HepG2 (cell line): ENCODE measurements at regions not wholly inside any gene's neighbourhood (a gene's known extent, or its start where the extent isn't known, plus 50 kb on each side); places are given as distances from the start of the nearest gene placed in this dataset.

Source experiments
- CBFB ChIP-seq: sonication (generic); formaldehyde crosslinking; IDR thresholded peaks from 2 replicates; pipeline ENCODE4 v1.4.0; 2020; ENCODE audit warnings: missing genetic modification reagents
- NCOA1 ChIP-seq: sonication (generic); formaldehyde crosslinking; IDR thresholded peaks from 2 replicates; pipeline ENCODE4 v1.9.0; 2021; ENCODE audit warnings: missing genetic modification reagents
- POLR2A ChIP-seq, 2 experiments: IDR thresholded peaks; 2 replicates each; pipeline ENCODE4 v1.6.1; 2011; ENCODE audit warnings: low read depth in 2 of 2, low read length in 2 of 2, mild to moderate bottlenecking in 1 of 2, moderate library complexity in 1 of 2; ENCODE audit not compliant: insufficient read depth in 1 of 2
- RFX5 ChIP-seq: IDR thresholded peaks from 2 replicates; pipeline ENCODE4 v1.6.1; 2011; ENCODE audit warnings: low read depth, low read length, improper control_type of control experiment
- SETDB1 ChIP-seq: sonication (generic); formaldehyde crosslinking; IDR thresholded peaks from 2 replicates; pipeline ENCODE4 v1.5.1; 2020; ENCODE audit warnings: missing genetic modification reagents, mild to moderate bottlenecking, borderline replicate concordance
- SRSF9 ChIP-seq: fragments of 200-400 bp; formaldehyde crosslinking; IDR thresholded peaks from 2 replicates; pipeline ENCODE4 v1.6.1; 2018; ENCODE audit warnings: borderline replicate concordance, mild to moderate bottlenecking, low read depth, low read length; ENCODE audit not compliant: insufficient read depth, poor library complexity, severe bottlenecking
- TOE1 ChIP-seq: sonication (generic); formaldehyde crosslinking; IDR thresholded peaks from 2 replicates; pipeline ENCODE4 v1.4.0; 2020; ENCODE audit warnings: mild to moderate bottlenecking, missing genetic modification reagents
- ZNF674 ChIP-seq: sonication (generic); formaldehyde crosslinking; IDR thresholded peaks from 2 replicates; pipeline ENCODE4 v1.5.0; 2020; ENCODE audit warnings: low read depth, mild to moderate bottlenecking, missing genetic modification reagents
- ZNF713 ChIP-seq: sonication (generic); formaldehyde crosslinking; IDR thresholded peaks from 2 replicates; pipeline ENCODE4 v1.4.0; 2020; ENCODE audit warnings: mild to moderate bottlenecking, missing genetic modification reagents
- ZNF83 ChIP-seq: sonication (generic); formaldehyde crosslinking; IDR thresholded peaks from 2 replicates; pipeline ENCODE4 v1.4.0; 2020; ENCODE audit warnings: missing genetic modification reagents, mild to moderate bottlenecking, borderline replicate concordance
- TF ChIP-seq, protein P1 (sequence below): IDR thresholded peaks from 2 replicates; pipeline ENCODE4 v1.6.1; 2016; ENCODE audit warnings: missing compliant biosample characterization, missing genetic modification reagents, borderline replicate concordance
- TF ChIP-seq, protein P2 (sequence below): sonication (generic); formaldehyde crosslinking; IDR thresholded peaks from 2 replicates; pipeline ENCODE4 v1.5.0; 2020; ENCODE audit warnings: missing genetic modification reagents
- TF ChIP-seq, protein P3 (sequence below): sonication (generic); formaldehyde crosslinking; IDR thresholded peaks from 2 replicates; pipeline ENCODE4 v1.5.0; 2020; ENCODE audit warnings: mild to moderate bottlenecking, missing genetic modification reagents, moderate library complexity
- TF ChIP-seq, protein P4 (sequence below): sonication (generic); formaldehyde crosslinking; IDR thresholded peaks from 2 replicates; pipeline ENCODE4 v1.5.0; 2020; ENCODE audit warnings: mild to moderate bottlenecking, missing genetic modification reagents

DNA sequence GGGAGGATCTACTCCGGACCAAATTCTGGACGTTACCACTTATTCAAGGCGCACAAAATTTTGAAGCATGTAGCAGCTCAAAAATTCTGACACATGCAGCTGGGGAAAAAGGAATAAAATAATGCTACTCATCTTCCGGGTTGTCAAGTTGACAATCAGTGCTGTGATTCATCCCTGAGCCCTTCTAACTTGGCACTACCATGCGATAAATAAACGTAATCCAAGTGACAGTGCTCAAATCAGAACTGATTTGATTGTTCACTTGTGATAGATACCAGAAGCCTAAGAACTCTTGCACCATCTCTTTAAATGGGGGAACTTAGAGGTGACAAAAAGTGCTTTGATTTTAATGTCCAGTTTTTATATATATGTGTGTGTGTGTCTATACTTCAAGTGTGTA is 230.2 kb upstream of the TLE4 start:
- TF ChIP-seq, protein P1, sequence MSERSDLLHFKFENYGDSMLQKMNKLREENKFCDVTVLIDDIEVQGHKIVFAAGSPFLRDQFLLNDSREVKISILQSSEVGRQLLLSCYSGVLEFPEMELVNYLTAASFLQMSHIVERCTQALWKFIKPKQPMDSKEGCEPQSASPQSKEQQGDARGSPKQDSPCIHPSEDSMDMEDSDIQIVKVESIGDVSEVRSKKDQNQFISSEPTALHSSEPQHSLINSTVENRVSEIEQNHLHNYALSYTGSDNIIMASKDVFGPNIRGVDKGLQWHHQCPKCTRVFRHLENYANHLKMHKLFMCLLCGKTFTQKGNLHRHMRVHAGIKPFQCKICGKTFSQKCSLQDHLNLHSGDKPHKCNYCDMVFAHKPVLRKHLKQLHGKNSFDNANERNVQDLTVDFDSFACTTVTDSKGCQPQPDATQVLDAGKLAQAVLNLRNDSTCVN, result no peak
- TF ChIP-seq ZNF83 (CRISPR knock-in tag) (no peak), SETDB1 (CRISPR knock-in tag) (no peak), RFX5 (no peak), SRSF9 (no peak), ZNF713 (CRISPR knock-in tag) (no peak), TOE1 (CRISPR knock-in tag) (no peak), NCOA1 (CRISPR knock-in tag) (no peak), ZNF674 (CRISPR knock-in tag) (no peak), POLR2A (IDR thresholded peaks at IDR 0.05; ENCODE audit: insufficient read depth in 1 of 2, low read depth in 2 of 2, low read length in 2 of 2) (no peak), CBFB (CRISPR knock-in tag) (no peak)
- TF ChIP-seq, protein P2, sequence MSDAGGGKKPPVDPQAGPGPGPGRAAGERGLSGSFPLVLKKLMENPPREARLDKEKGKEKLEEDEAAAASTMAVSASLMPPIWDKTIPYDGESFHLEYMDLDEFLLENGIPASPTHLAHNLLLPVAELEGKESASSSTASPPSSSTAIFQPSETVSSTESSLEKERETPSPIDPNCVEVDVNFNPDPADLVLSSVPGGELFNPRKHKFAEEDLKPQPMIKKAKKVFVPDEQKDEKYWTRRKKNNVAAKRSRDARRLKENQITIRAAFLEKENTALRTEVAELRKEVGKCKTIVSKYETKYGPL, result no peak
- TF ChIP-seq, protein P3, sequence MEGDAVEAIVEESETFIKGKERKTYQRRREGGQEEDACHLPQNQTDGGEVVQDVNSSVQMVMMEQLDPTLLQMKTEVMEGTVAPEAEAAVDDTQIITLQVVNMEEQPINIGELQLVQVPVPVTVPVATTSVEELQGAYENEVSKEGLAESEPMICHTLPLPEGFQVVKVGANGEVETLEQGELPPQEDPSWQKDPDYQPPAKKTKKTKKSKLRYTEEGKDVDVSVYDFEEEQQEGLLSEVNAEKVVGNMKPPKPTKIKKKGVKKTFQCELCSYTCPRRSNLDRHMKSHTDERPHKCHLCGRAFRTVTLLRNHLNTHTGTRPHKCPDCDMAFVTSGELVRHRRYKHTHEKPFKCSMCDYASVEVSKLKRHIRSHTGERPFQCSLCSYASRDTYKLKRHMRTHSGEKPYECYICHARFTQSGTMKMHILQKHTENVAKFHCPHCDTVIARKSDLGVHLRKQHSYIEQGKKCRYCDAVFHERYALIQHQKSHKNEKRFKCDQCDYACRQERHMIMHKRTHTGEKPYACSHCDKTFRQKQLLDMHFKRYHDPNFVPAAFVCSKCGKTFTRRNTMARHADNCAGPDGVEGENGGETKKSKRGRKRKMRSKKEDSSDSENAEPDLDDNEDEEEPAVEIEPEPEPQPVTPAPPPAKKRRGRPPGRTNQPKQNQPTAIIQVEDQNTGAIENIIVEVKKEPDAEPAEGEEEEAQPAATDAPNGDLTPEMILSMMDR, result no peak
- TF ChIP-seq, protein P4, sequence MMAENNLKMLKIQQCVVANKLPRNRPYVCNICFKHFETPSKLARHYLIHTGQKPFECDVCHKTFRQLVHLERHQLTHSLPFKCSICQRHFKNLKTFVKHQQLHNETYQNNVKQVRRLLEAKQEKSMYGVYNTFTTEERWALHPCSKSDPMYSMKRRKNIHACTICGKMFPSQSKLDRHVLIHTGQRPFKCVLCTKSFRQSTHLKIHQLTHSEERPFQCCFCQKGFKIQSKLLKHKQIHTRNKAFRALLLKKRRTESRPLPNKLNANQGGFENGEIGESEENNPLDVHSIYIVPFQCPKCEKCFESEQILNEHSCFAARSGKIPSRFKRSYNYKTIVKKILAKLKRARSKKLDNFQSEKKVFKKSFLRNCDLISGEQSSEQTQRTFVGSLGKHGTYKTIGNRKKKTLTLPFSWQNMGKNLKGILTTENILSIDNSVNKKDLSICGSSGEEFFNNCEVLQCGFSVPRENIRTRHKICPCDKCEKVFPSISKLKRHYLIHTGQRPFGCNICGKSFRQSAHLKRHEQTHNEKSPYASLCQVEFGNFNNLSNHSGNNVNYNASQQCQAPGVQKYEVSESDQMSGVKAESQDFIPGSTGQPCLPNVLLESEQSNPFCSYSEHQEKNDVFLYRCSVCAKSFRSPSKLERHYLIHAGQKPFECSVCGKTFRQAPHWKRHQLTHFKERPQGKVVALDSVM (CRISPR knock-in tag), result no peak
